ENCODE measurements at regions not wholly inside any gene's neighbourhood (a gene's known extent, or its start where the extent isn't known, plus 50 kb on each side); places are given as distances from the start of the nearest gene placed in this dataset.

DNA sequence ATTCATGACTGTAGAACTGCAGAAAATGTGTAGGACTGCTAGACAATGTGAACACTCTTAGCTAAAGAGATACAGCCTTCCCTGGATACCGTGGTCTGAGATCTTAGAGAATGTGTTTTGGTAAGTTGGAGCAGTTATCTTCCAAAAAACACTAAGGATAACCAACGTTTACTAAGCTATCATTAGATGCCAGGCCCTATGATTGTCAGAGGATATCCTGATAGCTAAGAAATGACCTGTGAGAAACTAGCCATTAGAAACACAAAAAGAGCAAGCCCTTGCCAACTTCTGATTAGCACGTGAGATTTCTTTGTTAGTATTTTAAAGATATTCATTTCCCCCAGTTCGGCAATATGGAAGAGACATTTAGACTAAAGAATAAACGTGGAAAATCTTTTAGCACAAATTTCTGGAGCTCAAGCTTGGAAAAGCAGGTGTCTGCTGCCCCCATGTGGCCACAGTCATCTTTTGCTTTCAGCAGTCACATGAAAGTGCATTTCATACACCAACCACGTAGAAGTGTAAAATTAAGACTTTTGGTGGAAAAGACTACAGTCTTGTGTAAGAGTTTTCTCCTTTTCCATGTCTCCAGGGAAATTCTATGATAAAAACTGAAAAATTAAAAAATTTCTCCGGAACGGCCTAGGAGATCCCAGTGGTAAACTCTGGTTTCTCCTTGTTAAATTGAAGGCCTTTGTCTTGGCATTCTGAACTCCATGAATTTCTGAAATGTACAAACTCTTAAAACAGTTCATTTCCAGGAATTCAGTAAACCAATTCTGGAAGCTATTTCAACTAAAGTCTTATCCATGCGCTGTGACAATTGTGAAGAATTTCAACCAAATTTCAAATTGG, 136.4 kb downstream of the ZNF674 start:
- peak; percentile 69 for TF ChIP-seq CTCF (IDR thresholded peaks at IDR 0.05)
- Histone ChIP-seq H3K4me1 (no peaks in the 10 kb centered on the region), H3K27me3 (no peaks in the 10 kb centered on the region), H3K4me3 (no peak overlapping the region), H3K27ac (no peak overlapping the region), H3K36me3 (no peaks in the 10 kb centered on the region), H3K9me3 (no peaks in the 10 kb centered on the region)
- DNase-seq: peak; percentile 73
- ATAC-seq: peak; percentile 58
- intact Hi-C loops (cut with DNase I): no loop called here

DNA sequence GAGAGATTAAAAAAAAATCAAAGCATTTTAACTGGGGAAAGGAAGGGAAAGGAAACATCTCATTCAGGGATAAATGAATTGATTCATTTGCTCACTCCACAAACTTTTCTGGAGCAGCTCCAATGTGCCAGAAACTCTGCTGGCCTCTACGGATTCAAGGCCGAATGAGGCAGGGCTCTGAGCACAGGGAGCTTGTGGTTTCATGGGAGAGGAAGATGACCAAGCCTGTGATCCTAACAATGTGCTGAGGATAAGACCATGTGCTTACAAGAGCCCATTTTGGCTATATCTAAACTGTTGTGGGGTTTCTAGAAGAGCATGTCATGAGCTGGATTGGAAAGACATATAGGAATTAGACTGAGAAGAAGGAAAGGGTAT, 137.5 kb downstream of the ZNF674 start:
- no peaks in the 10 kb centered on the region for H3K36me3 ChIP-seq

DNA sequence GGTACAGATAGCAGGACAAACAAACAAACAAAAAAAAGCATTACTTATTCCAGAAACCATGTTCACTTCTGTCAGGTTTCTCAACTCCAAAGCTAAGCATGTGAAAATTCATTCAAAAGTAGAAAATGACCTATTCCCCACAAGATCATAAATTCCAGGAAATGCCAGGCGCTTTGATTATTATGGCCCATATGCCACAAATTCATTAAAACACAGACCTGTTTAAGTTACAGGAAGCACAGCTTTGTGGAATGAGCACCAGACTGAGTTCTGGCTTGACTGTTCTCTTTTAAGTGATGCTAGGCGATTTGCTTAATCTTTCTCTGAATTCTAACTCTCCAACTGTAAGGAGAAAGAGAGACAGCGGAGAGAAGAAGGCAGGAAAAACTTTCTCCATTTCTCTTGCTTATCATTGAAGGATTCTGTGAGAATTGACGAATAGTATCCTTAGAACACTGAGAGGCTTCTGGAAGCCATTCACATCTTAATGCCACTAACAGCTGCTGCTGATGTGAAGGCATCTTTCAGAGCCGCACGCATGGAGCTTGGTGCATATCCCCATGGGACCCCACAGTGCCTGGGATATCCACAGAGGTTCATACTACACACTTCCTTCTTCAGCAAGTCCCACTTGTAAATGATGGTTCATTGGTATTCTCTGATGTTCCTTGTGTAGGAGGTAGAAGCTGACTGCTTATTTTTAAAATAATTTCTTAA, 138.0 kb downstream of the ZNF674 start:
- Histone ChIP-seq H3K27me3 (no peaks in the 10 kb centered on the region), H3K9me3 (no peaks in the 10 kb centered on the region), H3K36me3 (no peaks in the 10 kb centered on the region), H3K27ac (no peak overlapping the region), H3K4me3 (no peak overlapping the region), H3K4me1 (no peaks in the 10 kb centered on the region)
- no peak for TF ChIP-seq CTCF (IDR thresholded peaks at IDR 0.05)
- intact Hi-C loops (cut with DNase I): no loop called here
- DNase-seq (no peak), ATAC-seq (no peak)

More for the DNA sequence above, 137.5 kb downstream of the ZNF674 start:
- Histone ChIP-seq H3K27me3 (no peaks in the 10 kb centered on the region), H3K9me3 (no peaks in the 10 kb centered on the region), H3K4me1 (no peaks in the 10 kb centered on the region), H3K4me3 (no peak overlapping the region), H3K27ac (no peak overlapping the region)
- ATAC-seq: no peak
- no peak for DNase-seq
- TF ChIP-seq CTCF (IDR thresholded peaks at IDR 0.05): no peak
- intact Hi-C loops (cut with DNase I): no loop called here

GRCh38 chrX:46404774-46405173, 140.4 kb downstream of the ZNF674 start:
- intact Hi-C loops (cut with DNase I): no loop called here

More at GRCh38 chrX:46404774-46405173, 140.4 kb downstream of the ZNF674 start:
- Histone ChIP-seq H3K36me3 (no peaks in the 10 kb centered on the region), H3K27ac (no peak overlapping the region), H3K4me3 (no peak overlapping the region), H3K4me1 (no peaks in the 10 kb centered on the region), H3K9me3 (no peaks in the 10 kb centered on the region), H3K27me3 (no peaks in the 10 kb centered on the region)
- DNase-seq (no peak), ATAC-seq (no peak)
- TF ChIP-seq CTCF (IDR thresholded peaks at IDR 0.05): no peak

Measured in upper lobe of right lung (tissue), 1 donor.